HG02678 (cell line): ENCODE measurements at regions not wholly inside any gene's neighbourhood (a gene's known extent, or its start where the extent isn't known, plus 50 kb on each side); places are given as distances from the start of the nearest gene placed in this dataset.
"Not testable (repeated sequence)": the region's sequence is repeated elsewhere in the genome, so short reads cannot be mapped to it uniquely, and the experiment has no call there.

Experiments used
- ATAC-seq: cut with Tn5 transposase; IDR thresholded peaks from one replicate; pipeline ENCODE4 v1.9.1; 2021; ENCODE audit warnings: mild to moderate bottlenecking, moderate library complexity; ENCODE audit not compliant: unreplicated experiment

GRCh38 chr4:57373991-57374390, 263.8 kb upstream of the IGFBP7 start:
- no peak for ATAC-seq

GRCh38 chr4:57371671-57372070, 261.5 kb upstream of the IGFBP7 start:
- ATAC-seq, result no peak

- no peak for ATAC-seq
These were observed 260.5 kb upstream of the IGFBP7 start for GRCh38 chr4:57370691-57371090.

GRCh38 chr4:57369446-57369845, 259.3 kb upstream of the IGFBP7 start:
- no peak for ATAC-seq

- no peak for ATAC-seq
These were observed 254.1 kb upstream of the IGFBP7 start for GRCh38 chr4:57364255-57364654.

GRCh38 chr4:57363346-57363745, 253.2 kb upstream of the IGFBP7 start:
- ATAC-seq, result no peak

GRCh38 chr4:57360681-57361080, 250.5 kb upstream of the IGFBP7 start:
- ATAC-seq, result no peak

- no peak for ATAC-seq
These were observed 245.0 kb upstream of the IGFBP7 start for GRCh38 chr4:57355101-57355665.

GRCh38 chr4:57351731-57352130, 241.5 kb upstream of the IGFBP7 start:
- no peak for ATAC-seq

GRCh38 chr4:57344296-57344695, 234.1 kb upstream of the IGFBP7 start:
- ATAC-seq, result no peak

- ATAC-seq, result no peak
These were observed 232.2 kb upstream of the IGFBP7 start for GRCh38 chr4:57342411-57342810.

- ATAC-seq, result not testable (repeated sequence)
These were observed 228.7 kb upstream of the IGFBP7 start for GRCh38 chr4:57338861-57339260.

GRCh38 chr4:57333684-57334083, 223.5 kb upstream of the IGFBP7 start:
- ATAC-seq, result no peak

- ATAC-seq, result no peak
These were observed 221.8 kb upstream of the IGFBP7 start for GRCh38 chr4:57331959-57332358.

- ATAC-seq, result no peak
These were observed 219.1 kb upstream of the IGFBP7 start for GRCh38 chr4:57329279-57329678.

GRCh38 chr4:57324673-57325307, 214.6 kb upstream of the IGFBP7 start:
- no peak for ATAC-seq

GRCh38 chr4:57320849-57321248, 210.7 kb upstream of the IGFBP7 start:
- ATAC-seq, result no peak

- ATAC-seq, result no peak
These were observed 210.0 kb upstream of the IGFBP7 start for GRCh38 chr4:57320217-57320616.

- no peak for ATAC-seq
These were observed 208.5 kb upstream of the IGFBP7 start for GRCh38 chr4:57318703-57319102.

GRCh38 chr4:57314636-57315035, 204.5 kb upstream of the IGFBP7 start:
- no peak for ATAC-seq

GRCh38 chr4:57312296-57312695, 202.1 kb upstream of the IGFBP7 start:
- ATAC-seq, result no peak

- ATAC-seq, result no peak
These were observed 199.5 kb upstream of the IGFBP7 start for GRCh38 chr4:57309658-57310057.

GRCh38 chr4:57308301-57308700, 198.1 kb upstream of the IGFBP7 start:
- no peak for ATAC-seq
